GM12878 (cell line): ENCODE measurements at regions not wholly inside any gene's neighbourhood (a gene's known extent, or its start where the extent isn't known, plus 50 kb on each side); places are given as distances from the start of the nearest gene placed in this dataset.

Source experiments
- BCL3 ChIP-seq: IDR thresholded peaks from 2 replicates; pipeline ENCODE4 v1.6.1; 2011; ENCODE audit warnings: borderline replicate concordance, low read depth, mild to moderate bottlenecking, moderate library complexity, low read length; ENCODE audit not compliant: insufficient read depth, poor library complexity, severe bottlenecking
- CTCF ChIP-seq, 3 experiments: IDR thresholded peaks in 2 of 3; conservative IDR thresholded peaks in 1 of 3; 2 replicates each; pipeline ENCODE4 v1.5.1; 2011; ENCODE audit warnings: low read depth in 3 of 3, low read length in 3 of 3, mild to moderate bottlenecking in 3 of 3, control low read depth in 2 of 3, moderate library complexity in 2 of 3, inconsistent platforms in 1 of 3, mixed read lengths in 1 of 3; ENCODE audit not compliant: control insufficient read depth in 2 of 3, insufficient read depth in 1 of 3; ENCODE audit errors: extremely low read depth in 1 of 3
- ESRRA ChIP-seq: IDR thresholded peaks from 2 replicates; pipeline ENCODE4 v1.6.1; 2012; ENCODE audit warnings: mild to moderate bottlenecking, low read length, improper control_type of control experiment
- HDGF ChIP-seq: fragments of 450-650 bp; IDR thresholded peaks from 2 replicates; pipeline ENCODE4 v1.6.1; 2016; ENCODE audit warnings: antibody characterized with exemption
- MAX ChIP-seq: IDR thresholded peaks from 2 replicates; pipeline ENCODE4 v1.6.1; 2012; ENCODE audit warnings: low read depth, low read length, improper control_type of control experiment
- MEF2A ChIP-seq: IDR thresholded peaks from 2 replicates; pipeline ENCODE4 v1.6.1; 2011; ENCODE audit warnings: low read depth, mild to moderate bottlenecking, low read length, moderate library complexity; ENCODE audit not compliant: insufficient read depth
- NBN ChIP-seq: fragments of 450-650 bp; IDR thresholded peaks from 2 replicates; pipeline ENCODE4 v1.6.1; 2016
- PBX3 ChIP-seq: IDR thresholded peaks from 2 replicates; pipeline ENCODE4 v1.6.1; 2011; ENCODE audit warnings: mild to moderate bottlenecking, low read depth, low read length, moderate library complexity; ENCODE audit not compliant: insufficient replicate concordance
- POLR2A ChIP-seq: IDR thresholded peaks from 2 replicates; pipeline ENCODE4 v1.6.1; 2011; ENCODE audit warnings: low read depth, mild to moderate bottlenecking, low read length
- POLR2AphosphoS5 ChIP-seq: IDR thresholded peaks from 2 replicates; pipeline ENCODE4 v1.6.1; 2011; ENCODE audit warnings: mild to moderate bottlenecking, low read length, inconsistent platforms

- TF ChIP-seq ESRRA (no peak), POLR2A (no peak), CTCF (IDR thresholded peaks at IDR 0.05 in 2 of 3, conservative IDR thresholded peaks at IDR 0.05 in 1 of 3; ENCODE audit: control insufficient read depth in 2 of 3, extremely low read depth in 1 of 3, insufficient read depth in 1 of 3, low read depth in 3 of 3, low read length in 3 of 3) (no peak), NBN (peak; percentile 77; the same call in 1 of the 2 replicates), MEF2A (peak; percentile 66; the same call in 1 of the 2 replicates), BCL3 (peak; percentile 71), POLR2AphosphoS5 (no peak), HDGF (no peak), PBX3 (no peak), MAX (no peak)
These were observed 126.1 kb upstream of the MAX start for GRCh38 chr14:65228436-65228835.
